ENCODE measurements at regions not wholly inside any gene's neighbourhood (a gene's known extent, or its start where the extent isn't known, plus 50 kb on each side); places are given as distances from the start of the nearest gene placed in this dataset.

DNA sequence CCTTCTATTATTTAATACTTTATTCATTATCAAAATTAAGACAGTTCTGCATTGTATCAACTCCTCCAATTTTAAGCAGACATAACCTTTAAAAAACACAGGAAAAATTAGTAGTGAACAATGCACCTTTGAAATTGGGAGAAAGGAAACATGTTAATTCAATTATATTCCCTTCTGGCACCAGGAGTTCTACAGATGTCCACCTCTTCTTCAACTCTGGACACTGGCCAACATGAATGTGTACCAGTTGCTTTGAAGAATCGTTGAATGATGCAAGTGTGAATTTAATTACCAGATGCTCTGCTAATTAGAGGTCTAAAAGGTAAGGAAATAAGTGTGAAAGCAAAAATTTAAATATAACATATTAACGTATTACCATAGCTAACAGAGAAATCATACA, 206.7 kb upstream of the IGFBP3 start:
- TF ChIP-seq, protein P1, sequence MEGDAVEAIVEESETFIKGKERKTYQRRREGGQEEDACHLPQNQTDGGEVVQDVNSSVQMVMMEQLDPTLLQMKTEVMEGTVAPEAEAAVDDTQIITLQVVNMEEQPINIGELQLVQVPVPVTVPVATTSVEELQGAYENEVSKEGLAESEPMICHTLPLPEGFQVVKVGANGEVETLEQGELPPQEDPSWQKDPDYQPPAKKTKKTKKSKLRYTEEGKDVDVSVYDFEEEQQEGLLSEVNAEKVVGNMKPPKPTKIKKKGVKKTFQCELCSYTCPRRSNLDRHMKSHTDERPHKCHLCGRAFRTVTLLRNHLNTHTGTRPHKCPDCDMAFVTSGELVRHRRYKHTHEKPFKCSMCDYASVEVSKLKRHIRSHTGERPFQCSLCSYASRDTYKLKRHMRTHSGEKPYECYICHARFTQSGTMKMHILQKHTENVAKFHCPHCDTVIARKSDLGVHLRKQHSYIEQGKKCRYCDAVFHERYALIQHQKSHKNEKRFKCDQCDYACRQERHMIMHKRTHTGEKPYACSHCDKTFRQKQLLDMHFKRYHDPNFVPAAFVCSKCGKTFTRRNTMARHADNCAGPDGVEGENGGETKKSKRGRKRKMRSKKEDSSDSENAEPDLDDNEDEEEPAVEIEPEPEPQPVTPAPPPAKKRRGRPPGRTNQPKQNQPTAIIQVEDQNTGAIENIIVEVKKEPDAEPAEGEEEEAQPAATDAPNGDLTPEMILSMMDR (IDR thresholded peaks at IDR 0.05; ENCODE audit: low read depth, low read length), result no peak
- DNase-seq, result no peak

DNA sequence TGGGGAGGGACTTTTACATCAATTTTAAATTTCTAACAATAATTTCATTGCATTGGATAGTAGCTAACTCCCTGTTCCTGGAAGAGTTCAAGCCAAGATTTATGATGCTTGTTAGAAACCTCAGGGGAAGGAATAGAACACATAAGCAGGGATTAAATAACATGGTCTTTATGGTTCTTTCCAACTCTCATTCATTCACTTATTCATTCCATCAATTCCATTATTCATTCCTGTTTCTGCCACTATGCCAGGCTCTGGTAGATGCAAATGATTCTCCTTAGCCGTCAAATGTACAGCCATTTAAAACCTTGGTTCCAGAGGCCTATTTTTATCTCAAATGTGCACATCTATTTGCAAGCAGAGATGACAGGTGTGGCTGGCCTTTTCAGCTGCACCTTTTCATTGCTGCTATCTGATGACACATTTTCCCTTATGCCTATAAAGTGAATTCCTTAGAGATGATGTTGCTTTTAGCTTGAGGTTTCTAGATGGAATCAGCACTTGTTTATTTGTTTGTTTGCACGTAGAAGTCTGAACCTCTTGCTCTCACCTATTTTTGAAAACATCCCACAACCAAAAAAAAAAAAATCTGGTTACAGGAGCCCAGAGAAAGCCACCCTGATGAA, 205.7 kb upstream of the IGFBP3 start:
- TF ChIP-seq, protein P1 (IDR thresholded peaks at IDR 0.05; ENCODE audit: low read depth, low read length), result no peak
- Histone ChIP-seq H3K4me1 (no peaks in the 10 kb centered on the region), H3K36me3 (no peaks in the 10 kb centered on the region), H3K9me3 (no peaks in the 10 kb centered on the region), H3K4me3 (ENCODE audit: low read depth, low read length) (no peak overlapping the region), H3K27me3 (no peaks in the 10 kb centered on the region)
- DNase-seq, result no peak

More for the DNA sequence above, 206.7 kb upstream of the IGFBP3 start:
- H3K4me3 ChIP-seq (ENCODE audit: low read depth, low read length), result no peak overlapping the region
- H3K36me3 ChIP-seq, result no peaks in the 10 kb centered on the region
- H3K27me3 ChIP-seq, result no peaks in the 10 kb centered on the region
- no peaks in the 10 kb centered on the region for H3K4me1 ChIP-seq
- no peaks in the 10 kb centered on the region for H3K9me3 ChIP-seq

DNA sequence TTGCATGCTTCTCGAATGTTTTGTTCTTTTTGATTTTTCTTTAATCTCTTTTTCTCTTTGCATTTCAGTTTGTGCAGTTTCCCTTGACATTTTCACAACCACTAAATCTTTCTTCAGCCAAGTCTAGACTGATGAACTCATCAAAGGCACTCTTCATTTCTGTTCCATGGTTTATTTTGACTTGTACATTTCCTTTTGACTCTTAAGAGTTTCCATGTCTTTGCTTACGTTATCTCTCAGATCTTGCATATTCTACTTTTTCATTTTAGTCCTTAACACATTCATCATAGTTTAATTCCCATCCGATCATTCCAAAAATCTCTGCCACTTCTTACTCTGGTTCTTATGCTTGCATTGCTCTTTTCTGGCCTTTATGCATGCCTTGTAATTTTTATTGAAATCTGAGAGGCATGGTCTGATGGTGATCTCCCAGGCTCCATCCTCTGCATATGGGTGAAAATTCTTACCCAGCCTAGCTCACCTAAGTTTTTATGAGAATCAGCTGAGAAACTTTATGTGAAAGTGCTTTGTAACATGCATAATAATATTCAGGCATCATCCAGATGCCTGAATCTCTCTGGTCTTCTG, 202.8 kb upstream of the IGFBP3 start:
- Histone ChIP-seq H3K9me3 (no peaks in the 10 kb centered on the region), H3K4me3 (ENCODE audit: low read depth, low read length) (no peak overlapping the region), H3K4me1 (no peaks in the 10 kb centered on the region), H3K36me3 (no peaks in the 10 kb centered on the region), H3K27me3 (no peaks in the 10 kb centered on the region)
- no peak for DNase-seq
- TF ChIP-seq, protein P1 (IDR thresholded peaks at IDR 0.05; ENCODE audit: low read depth, low read length), result no peak

DNA sequence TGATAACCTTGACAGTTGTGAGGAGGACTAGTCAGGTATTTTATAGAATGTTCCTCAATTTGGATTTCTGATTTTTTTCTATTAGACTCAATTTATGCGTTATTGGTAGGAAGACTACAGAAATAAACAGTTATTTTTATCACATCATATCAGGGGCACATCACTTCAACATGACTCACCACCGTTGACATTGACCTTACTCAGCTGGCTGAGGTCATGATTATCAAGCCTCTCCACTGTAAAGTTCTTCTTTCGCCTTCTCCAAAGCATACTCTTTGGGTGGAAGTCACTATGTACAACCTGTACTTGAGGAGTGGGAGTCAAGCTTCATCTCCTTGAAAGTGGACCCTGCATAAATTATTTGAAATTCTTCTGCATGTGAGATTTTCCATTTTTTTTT, 194.3 kb upstream of the IGFBP3 start:
- Histone ChIP-seq H3K27me3 (no peaks in the 10 kb centered on the region), H3K4me3 (ENCODE audit: low read depth, low read length) (no peak overlapping the region), H3K36me3 (no peaks in the 10 kb centered on the region), H3K4me1 (no peaks in the 10 kb centered on the region), H3K9me3 (no peaks in the 10 kb centered on the region)
- DNase-seq, result no peak
- TF ChIP-seq, protein P1 (IDR thresholded peaks at IDR 0.05; ENCODE audit: low read depth, low read length), result no peak

DNA sequence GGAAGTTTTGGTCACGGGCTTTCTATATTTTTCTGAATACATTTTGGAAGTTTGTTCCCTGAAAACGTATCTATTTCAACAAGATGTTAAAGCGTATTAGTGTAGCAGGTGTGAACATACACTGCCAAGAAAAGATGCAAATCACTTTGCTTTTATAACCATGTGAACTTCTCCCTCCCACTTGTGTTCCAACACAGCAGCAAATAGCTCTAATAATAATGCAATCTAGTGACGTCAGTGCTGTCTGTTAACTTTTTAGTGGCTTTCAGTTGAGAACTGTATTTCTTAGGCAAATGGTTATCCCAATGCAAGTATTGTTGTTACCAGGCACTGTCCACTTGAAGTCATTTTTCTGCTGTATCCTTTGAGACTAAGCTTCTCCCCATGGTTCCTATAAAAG, 188.4 kb upstream of the IGFBP3 start:
- TF ChIP-seq, protein P1 (IDR thresholded peaks at IDR 0.05; ENCODE audit: low read depth, low read length), result no peak
- DNase-seq, result no peak

DNA sequence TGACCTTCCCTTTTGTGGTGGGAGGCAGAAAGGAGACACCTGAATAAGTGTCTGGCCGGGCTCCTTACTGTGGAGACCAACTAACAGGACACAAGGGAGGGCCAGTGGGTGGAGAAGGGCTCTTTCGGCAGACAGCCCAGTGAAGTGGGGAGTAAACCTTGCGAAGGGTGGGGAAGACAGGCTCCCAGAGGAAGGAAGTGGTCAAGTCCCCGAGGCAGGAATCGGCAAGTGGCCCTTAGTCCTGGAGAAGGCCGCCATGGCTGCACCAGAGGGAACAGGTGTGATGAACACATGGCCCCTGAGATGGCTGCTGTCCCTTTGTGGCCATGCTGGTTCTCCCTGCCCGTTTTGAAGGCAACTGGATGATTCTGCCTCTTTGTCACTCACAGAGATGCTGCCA, 187.2 kb upstream of the IGFBP3 start:
- Histone ChIP-seq H3K4me1 (no peaks in the 10 kb centered on the region), H3K36me3 (no peaks in the 10 kb centered on the region), H3K9me3 (no peaks in the 10 kb centered on the region), H3K4me3 (ENCODE audit: low read depth, low read length) (no peak overlapping the region), H3K27me3 (no peaks in the 10 kb centered on the region)
- no peak for DNase-seq
- TF ChIP-seq, protein P1 (IDR thresholded peaks at IDR 0.05; ENCODE audit: low read depth, low read length), result no peak

More for the DNA sequence above, 188.4 kb upstream of the IGFBP3 start:
- H3K4me3 ChIP-seq (ENCODE audit: low read depth, low read length), result no peak overlapping the region
- H3K9me3 ChIP-seq, result no peaks in the 10 kb centered on the region
- no peaks in the 10 kb centered on the region for H3K4me1 ChIP-seq
- no peaks in the 10 kb centered on the region for H3K27me3 ChIP-seq
- H3K36me3 ChIP-seq, result no peaks in the 10 kb centered on the region

Data from BE2C (cell line).